COLO668 (cell line): ENCODE measurements at regions not wholly inside any gene's neighbourhood (a gene's known extent, or its start where the extent isn't known, plus 50 kb on each side); places are given as distances from the start of the nearest gene placed in this dataset.

Source experiments
- DNase-seq: peaks from one replicate; lab custom pipeline; 2025; ENCODE audit not compliant: unreplicated experiment; lab: John Stamatoyannopoulos, UW

- DNase-seq, result no peak
These were observed 396.7 kb upstream of the C1orf87 start for GRCh38 chr1:60470246-60470645.

GRCh38 chr1:60463786-60464185 lies 390.2 kb upstream of the C1orf87 start:
- no peak for DNase-seq

GRCh38 chr1:60463146-60463545 lies 389.6 kb upstream of the C1orf87 start:
- no peak for DNase-seq

- DNase-seq, result no peak
These were observed 388.5 kb upstream of the C1orf87 start for GRCh38 chr1:60461925-60462595.

- no peak for DNase-seq
These were observed 384.5 kb upstream of the C1orf87 start for GRCh38 chr1:60458111-60458510.

GRCh38 chr1:60449876-60450275 lies 376.3 kb upstream of the C1orf87 start:
- no peak for DNase-seq

GRCh38 chr1:60448850-60449249 lies 375.3 kb upstream of the C1orf87 start:
- DNase-seq, result no peak

GRCh38 chr1:60444680-60445079 lies 371.1 kb upstream of the C1orf87 start:
- DNase-seq, result no peak

GRCh38 chr1:60436186-60436585 lies 362.6 kb upstream of the C1orf87 start:
- no peak for DNase-seq

GRCh38 chr1:60431593-60431992 lies 358.0 kb upstream of the C1orf87 start:
- DNase-seq, result no peak

- DNase-seq, result no peak
These were observed 356.8 kb upstream of the C1orf87 start for GRCh38 chr1:60430375-60430774.

GRCh38 chr1:60428127-60428526 lies 354.6 kb upstream of the C1orf87 start:
- DNase-seq, result no peak

- DNase-seq, result no peak
These were observed 354.1 kb upstream of the C1orf87 start for GRCh38 chr1:60427701-60428100.

GRCh38 chr1:60427194-60427593 lies 353.6 kb upstream of the C1orf87 start:
- no peak for DNase-seq

GRCh38 chr1:60425528-60425927 lies 352.0 kb upstream of the C1orf87 start:
- no peak for DNase-seq

GRCh38 chr1:60423146-60423780 lies 349.7 kb upstream of the C1orf87 start:
- DNase-seq, result no peak

- DNase-seq, result no peak
These were observed 348.4 kb upstream of the C1orf87 start for GRCh38 chr1:60421965-60422364.

GRCh38 chr1:60419023-60419422 lies 345.5 kb upstream of the C1orf87 start:
- no peak for DNase-seq

GRCh38 chr1:60415696-60416095 lies 342.1 kb upstream of the C1orf87 start:
- no peak for DNase-seq

- DNase-seq, result no peak
These were observed 339.5 kb upstream of the C1orf87 start for GRCh38 chr1:60413091-60413490.

GRCh38 chr1:60411591-60411990 lies 338.0 kb upstream of the C1orf87 start:
- no peak for DNase-seq

GRCh38 chr1:60402816-60403215 lies 329.2 kb upstream of the C1orf87 start:
- DNase-seq, result no peak

- DNase-seq, result no peak
These were observed 328.6 kb upstream of the C1orf87 start for GRCh38 chr1:60402216-60402615.
